GM12878 (cell line): ENCODE measurements at regions not wholly inside any gene's neighbourhood (a gene's known extent, or its start where the extent isn't known, plus 50 kb on each side); places are given as distances from the start of the nearest gene placed in this dataset.

Experiments used
- ATAC-seq: fragments of 200-7000 bp; cut with Tn5 transposase; 3 replicates; pipeline ENCODE4 v1.9.1; 2020; ENCODE audit warnings: mild to moderate bottlenecking, moderate library complexity
- BruUV-seq: library from RNA; stranded (reverse); fragments of 400-500 nt; replicated peaks from 2 replicates; lab custom pipeline; 2021; lab: Mats Ljungman, UMichigan
- CTCF ChIA-PET: fragments of 300-600 bp; sonication (Branson Sonifier 250); formaldehyde crosslinking; extraction: SDS; loops from one replicate; lab custom pipeline; 2021; ENCODE audit warnings: inconsistent platforms; lab: Yijun Ruan, JAX
- POLR2A ChIA-PET: fragments of 350-600 bp; formaldehyde crosslinking; extraction: SDS; loops from one replicate; lab custom pipeline; 2021; ENCODE audit warnings: inconsistent platforms; lab: Charles Lee
- RAD21 ChIA-PET: fragments of 300-600 bp; sonication (Branson Sonifier 250); formaldehyde crosslinking; loops from one replicate; lab custom pipeline; 2023; ENCODE audit warnings: antibody characterized with exemption; ENCODE audit not compliant: unreplicated experiment; lab: Charles Lee
- SMC1A ChIA-PET: fragments of 300-600 bp; sonication (Branson Sonifier 250); formaldehyde crosslinking; loops from one replicate; lab custom pipeline; 2023; ENCODE audit not compliant: unreplicated experiment, uncharacterized antibody; lab: Charles Lee
- DNase-seq: peaks from one replicate; pipeline ENCODE4 v3.0.0-alpha.2; 2011; ENCODE audit warnings: low read depth, low spot score
- FAIRE-seq: peaks from 3 replicates; lab custom pipeline; 2011; peaks lifted over from hg19 to GRCh38; lab: Jason Lieb, UNC
- H2AFZ ChIP-seq: 2 replicates; pipeline ENCODE4 v1.6.0; 2011; ENCODE audit warnings: low read depth, low read length, control low read depth; ENCODE audit not compliant: control insufficient read depth
- H3K27ac ChIP-seq: 2 replicates; pipeline ENCODE4 v1.5.1; 2011; ENCODE audit warnings: control low read depth; ENCODE audit not compliant: control insufficient read depth, insufficient read depth
- H3K27me3 ChIP-seq, 2 experiments: replicated peaks in 1 of 2; 2 replicates each; pipeline versions ENCODE4 v1.6.0 to v1.6.1; 2011; ENCODE audit warnings: low read length in 1 of 2; ENCODE audit not compliant: control insufficient read depth in 2 of 2, insufficient read depth in 2 of 2
- H3K36me3 ChIP-seq, 2 experiments: 2 replicates each; pipeline ENCODE4 v1.5.1; 2011; ENCODE audit warnings: low read length in 1 of 2; ENCODE audit not compliant: control insufficient read depth in 2 of 2, insufficient read depth in 2 of 2
- H3K4me1 ChIP-seq: 2 replicates; pipeline ENCODE4 v1.6.1; 2011; ENCODE audit warnings: mild to moderate bottlenecking, low read length, moderate library complexity, mixed read lengths; ENCODE audit not compliant: control insufficient read depth, insufficient read depth
- H3K4me2 ChIP-seq: 2 replicates; pipeline ENCODE4 v1.6.0; 2011; ENCODE audit warnings: control low read depth; ENCODE audit not compliant: control insufficient read depth, insufficient read depth
- H3K4me3 ChIP-seq: fragments of 200-600 bp; sonication (generic); 2 replicates; pipeline ENCODE4 v1.5.1; 2016
- H3K79me2 ChIP-seq: 2 replicates; pipeline ENCODE4 v1.6.0; 2011; ENCODE audit warnings: low read length; ENCODE audit not compliant: control insufficient read depth, insufficient read depth
- H3K9ac ChIP-seq: 2 replicates; pipeline ENCODE4 v1.8.0; 2011; ENCODE audit warnings: low read length, control low read depth, mixed read lengths; ENCODE audit not compliant: control insufficient read depth, insufficient read depth
- H3K9me3 ChIP-seq: replicated peaks from 3 replicates; pipeline ENCODE4 v1.5.1; 2011; ENCODE audit warnings: mild to moderate bottlenecking, low read length; ENCODE audit not compliant: control insufficient read depth, insufficient read depth
- H4K20me1 ChIP-seq: 2 replicates; pipeline ENCODE4 v1.6.0; 2011; ENCODE audit not compliant: control insufficient read depth, insufficient read depth
- ATF7 ChIP-seq: fragments of 450-650 bp; IDR thresholded peaks from 2 replicates; pipeline ENCODE4 v1.6.1; 2016; ENCODE audit warnings: low read depth, mild to moderate bottlenecking
- BMI1 ChIP-seq: fragments of 450-650 bp; IDR thresholded peaks from 2 replicates; pipeline ENCODE4 v1.6.1; 2016; ENCODE audit warnings: mild to moderate bottlenecking, moderate library complexity, borderline replicate concordance
- CHD1 ChIP-seq: IDR thresholded peaks from 2 replicates; pipeline ENCODE4 v1.6.1; 2012; ENCODE audit warnings: low read depth, low read length, improper control_type of control experiment
- CHD2 ChIP-seq: IDR thresholded peaks from 2 replicates; pipeline ENCODE4 v1.6.1; 2011; ENCODE audit warnings: low read depth, low read length, improper control_type of control experiment, borderline replicate concordance
- CREM ChIP-seq: IDR thresholded peaks from 2 replicates; pipeline ENCODE4 v1.6.1; 2014; ENCODE audit warnings: antibody characterized with exemption, low read depth
- CTCF ChIP-seq, 3 experiments: IDR thresholded peaks in 2 of 3; conservative IDR thresholded peaks in 1 of 3; 2 replicates each; pipeline ENCODE4 v1.5.1; 2011; ENCODE audit warnings: low read depth in 3 of 3, low read length in 3 of 3, mild to moderate bottlenecking in 3 of 3, control low read depth in 2 of 3, moderate library complexity in 2 of 3, inconsistent platforms in 1 of 3, mixed read lengths in 1 of 3; ENCODE audit not compliant: control insufficient read depth in 2 of 3, insufficient read depth in 1 of 3; ENCODE audit errors: extremely low read depth in 1 of 3
- CUX1 ChIP-seq: IDR thresholded peaks from 2 replicates; pipeline ENCODE4 v1.6.1; 2012; ENCODE audit warnings: improper control_type of control experiment, low read depth, low read length; ENCODE audit not compliant: insufficient replicate concordance
- DPF2 ChIP-seq: fragments of 450-650 bp; IDR thresholded peaks from 2 replicates; pipeline ENCODE4 v1.6.1; 2017; ENCODE audit warnings: mild to moderate bottlenecking
- ELK1 ChIP-seq: IDR thresholded peaks from 2 replicates; pipeline ENCODE4 v1.6.1; 2012; ENCODE audit warnings: low read depth, low read length, improper control_type of control experiment
- IKZF2 ChIP-seq, 2 experiments: fragments of 450-650 bp; IDR thresholded peaks; 2 replicates each; pipeline ENCODE4 v1.6.1; 2017; ENCODE audit warnings: mild to moderate bottlenecking in 2 of 2, moderate library complexity in 2 of 2
- KAT2A ChIP-seq: conservative IDR thresholded peaks from 2 replicates; pipeline ENCODE4 v1.6.1; 2011; ENCODE audit warnings: low read depth, low read length; ENCODE audit not compliant: control insufficient read depth
- LARP7 ChIP-seq: fragments of 450-650 bp; IDR thresholded peaks from 2 replicates; pipeline ENCODE4 v1.6.1; 2017; ENCODE audit warnings: mild to moderate bottlenecking
- NR2F1 ChIP-seq: fragments of 450-650 bp; conservative IDR thresholded peaks from 2 replicates; pipeline ENCODE4 v1.6.1; 2017; ENCODE audit warnings: mild to moderate bottlenecking
- RAD21 ChIP-seq: IDR thresholded peaks from 2 replicates; pipeline ENCODE4 v1.6.1; 2011; ENCODE audit warnings: mild to moderate bottlenecking, low read depth, low read length, moderate library complexity; ENCODE audit not compliant: insufficient read depth
- STAT1 ChIP-seq: fragments of 450-650 bp; conservative IDR thresholded peaks from 2 replicates; pipeline ENCODE4 v1.6.1; 2014; ENCODE audit warnings: antibody characterized with exemption, mild to moderate bottlenecking
- TARDBP ChIP-seq: IDR thresholded peaks from 2 replicates; pipeline ENCODE4 v1.6.1; 2016; ENCODE audit warnings: borderline replicate concordance
- USF1 ChIP-seq: IDR thresholded peaks from 2 replicates; pipeline ENCODE4 v1.6.1; 2011; ENCODE audit warnings: borderline replicate concordance, low read depth, mild to moderate bottlenecking, moderate library complexity, mixed read lengths, low read length; ENCODE audit not compliant: insufficient read depth; ENCODE audit errors: extremely low read length
- ZSCAN29 ChIP-seq: fragments of 450-650 bp; IDR thresholded peaks from 2 replicates; pipeline ENCODE4 v1.6.1; 2017; ENCODE audit warnings: mild to moderate bottlenecking, moderate library complexity
- WGBS: methylation state at CpG from one replicate; pipeline ENCODE4 v1.1.6; 2016; ENCODE audit warnings: low lambda C conversion rate; ENCODE audit not compliant: insufficient replicate concordance, insufficient coverage; ENCODE audit errors: missing lambda C conversion rate; 5-methylcytosine and 5-hydroxymethylcytosine counted together
- in situ Hi-C: fragments of 300-500 bp; cut with MboI; formaldehyde crosslinking; loops from 9 replicates; pipeline ENCODE4 v1.14.3; 2018; ENCODE audit warnings: mixed read lengths
- intact Hi-C: fragments of 100-400 bp; cut with micrococcal nuclease; formaldehyde crosslinking; loops from one replicate; pipeline ENCODE4 v1.14.2; 2022; ENCODE audit not compliant: unreplicated experiment

- H3K9ac ChIP-seq, result no peak overlapping the region
- no peaks in the 10 kb centered on the region for H3K79me2 ChIP-seq
- BruUV-seq, result no TSS peak
- H3K27me3 ChIP-seq, result no peaks in the 10 kb centered on the region
- intact Hi-C loops (no loop called here), in situ Hi-C loops (no loop called here)
- H3K4me2 ChIP-seq, result no peak overlapping the region
- ChIA-PET RAD21 (no interaction called here), POLR2A (no interaction called here), SMC1A (no interaction called here), CTCF (no interaction called here)
- TF ChIP-seq LARP7, result no peak
- TF ChIP-seq USF1, result no peak
- TF ChIP-seq CUX1, result no peak
- TF ChIP-seq CHD2, result no peak
- TF ChIP-seq ATF7, result no peak
- TF ChIP-seq IKZF2 (IDR thresholded peaks at IDR 0.05), result no peak
- no peak for TF ChIP-seq RAD21
- TF ChIP-seq DPF2, result no peak
- TF ChIP-seq ELK1, result no peak
- no peak for TF ChIP-seq CHD1
- no peak for TF ChIP-seq NR2F1
- TF ChIP-seq KAT2A, result no peak
- TF ChIP-seq BMI1, result no peak
- TF ChIP-seq CTCF (IDR thresholded peaks at IDR 0.05 in 2 of 3, conservative IDR thresholded peaks at IDR 0.05 in 1 of 3; ENCODE audit: control insufficient read depth in 2 of 3, extremely low read depth in 1 of 3, insufficient read depth in 1 of 3, low read depth in 3 of 3, low read length in 3 of 3), result no peak
- TF ChIP-seq CREM, result no peak
- TF ChIP-seq STAT1, result no peak
- no peak for TF ChIP-seq ZSCAN29
- no peak for TF ChIP-seq TARDBP
- no peak for FAIRE-seq
- WGBS, result 3% methylated on average over 3 of the region's 3 CpGs
- no peak for ATAC-seq
- no peaks in the 10 kb centered on the region for H4K20me1 ChIP-seq
- H3K4me3 ChIP-seq, result no peak overlapping the region
- no peak for DNase-seq
- no peaks in the 10 kb centered on the region for H3K4me1 ChIP-seq
- no peak overlapping the region for H2AFZ ChIP-seq
- H3K36me3 ChIP-seq, result no peaks in the 10 kb centered on the region
- H3K27ac ChIP-seq, result no peak overlapping the region
- no peaks in the 10 kb centered on the region; the same call in 2 of the 3 replicates for H3K9me3 ChIP-seq
Observed at GRCh38 chr16:65774350-65774749, 592.1 kb upstream of the CDH5 start.
